ENCODE measurements at regions not wholly inside any gene's neighbourhood (a gene's known extent, or its start where the extent isn't known, plus 50 kb on each side); places are given as distances from the start of the nearest gene placed in this dataset.

GRCh38 chr3:117512975-117513374 lies 803.4 kb downstream of the TUSC7 start (continued):
- TF ChIP-seq ZNF462 (CRISPR knock-in tag; IDR thresholded peaks at IDR 0.05) (no peak), ZNF331 (CRISPR knock-in tag; IDR thresholded peaks at IDR 0.05; ENCODE audit: low read depth) (no peak)

- DNase-seq (ENCODE audit: low spot score) (no peak), ATAC-seq (no peak)
- H4K20me1 ChIP-seq (replicated peaks; ENCODE audit: insufficient read depth) = no peaks in the 10 kb centered on the region
- no peaks in the 10 kb centered on the region for H3K9me3 Mint-ChIP-seq
- H3K36me3 Mint-ChIP-seq (ENCODE audit: low read depth) = no peaks in the 10 kb centered on the region
- H3K4me1 Mint-ChIP-seq = peaks cover 8% of the 10 kb centered on the region
- H3F3A ChIP-seq (replicated peaks; ENCODE audit: low read depth) = no peaks in the 10 kb centered on the region
- H2AFZ ChIP-seq = no peak overlapping the region
- H3K4me3 Mint-ChIP-seq = no peak overlapping the region
- no peaks in the 10 kb centered on the region for H3K27me3 ChIP-seq (ENCODE audit: insufficient read depth)
- H3K27ac Mint-ChIP-seq = no peak overlapping the region
- H3K4me3 ChIP-seq = no peak overlapping the region
- no peaks in the 10 kb centered on the region for H3K27me3 Mint-ChIP-seq (ENCODE audit: insufficient read depth, low read depth, poor library complexity)
- H3K27ac ChIP-seq (ENCODE audit: low read depth) = no peak overlapping the region
- no peak overlapping the region for H3K4me2 ChIP-seq
- H3K36me3 ChIP-seq (ENCODE audit: insufficient read depth) = no peaks in the 10 kb centered on the region
- H3K9me2 ChIP-seq (ENCODE audit: insufficient read depth) = no peaks in the 10 kb centered on the region
- H3K4me1 ChIP-seq (ENCODE audit: insufficient read depth) = peaks cover 7% of the 10 kb centered on the region
- H3K79me2 ChIP-seq (replicated peaks; ENCODE audit: insufficient read depth) = no peaks in the 10 kb centered on the region
- no peak for TF ChIP-seq EZH2 (IDR thresholded peaks at IDR 0.05; ENCODE audit: low read depth, unreplicated experiment)
- TF ChIP-seq ZNF114 (CRISPR knock-in tag; IDR thresholded peaks at IDR 0.05) = no peak
- TF ChIP-seq REST (IDR thresholded peaks at IDR 0.05; ENCODE audit: unreplicated experiment) = no peak
- TF ChIP-seq STAT1 (IDR thresholded peaks at IDR 0.05; ENCODE audit: unreplicated experiment) = no peak
- no peak for TF ChIP-seq CREB1 (CRISPR knock-in tag; IDR thresholded peaks at IDR 0.05; ENCODE audit: low read depth)
- TF ChIP-seq JUNB (IDR thresholded peaks at IDR 0.05; ENCODE audit: unreplicated experiment) = no peak
- TF ChIP-seq CTCF (conservative IDR thresholded peaks at IDR 0.05; ENCODE audit: low read depth in 2 of 2) = no peak
- no peak for TF ChIP-seq NANOG (IDR thresholded peaks at IDR 0.05; ENCODE audit: borderline replicate concordance)
- no peak for TF ChIP-seq EZH2phosphoT487 (IDR thresholded peaks at IDR 0.05; ENCODE audit: unreplicated experiment)
- TF ChIP-seq ETS1 (IDR thresholded peaks at IDR 0.05) = no peak
- TF ChIP-seq POLR2AphosphoS5 (IDR thresholded peaks at IDR 0.05; ENCODE audit: low read depth) = no peak
Observed at GRCh38 chr3:117515309-117515708, 805.7 kb downstream of the TUSC7 start.

Data from GM23338 (cell line).